Adrenal gland (tissue), 5 donors: ENCODE measurements at regions not wholly inside any gene's neighbourhood (a gene's known extent, or its start where the extent isn't known, plus 50 kb on each side); places are given as distances from the start of the nearest gene placed in this dataset.

Experiments
- POLR2A ChIP-seq, 2 donors: fragments of 450-650 bp; IDR thresholded peaks; one replicate each; pipeline ENCODE4 v1.6.1; 2017; ENCODE audit warnings: antibody characterized with exemption in 2 of 2, mild to moderate bottlenecking in 2 of 2, moderate library complexity in 1 of 2
- TF ChIP-seq, protein P1 (sequence below), 6 experiments: fragments of 450-650 bp in 4 of 6; fragments of 200-600 bp in 2 of 6; sonication (generic) in 1 of 6; IDR thresholded peaks; 1 replicate in 5 of 6; 2 replicates in 1 of 6; pipeline versions ENCODE4 v1.5.1 to v1.8.0; 2016 to 2021; ENCODE audit warnings: antibody characterized with exemption in 6 of 6, mild to moderate bottlenecking in 2 of 6, moderate library complexity in 1 of 6
- donor health status: DM: no; HTN: no; CAD: no.

DNA sequence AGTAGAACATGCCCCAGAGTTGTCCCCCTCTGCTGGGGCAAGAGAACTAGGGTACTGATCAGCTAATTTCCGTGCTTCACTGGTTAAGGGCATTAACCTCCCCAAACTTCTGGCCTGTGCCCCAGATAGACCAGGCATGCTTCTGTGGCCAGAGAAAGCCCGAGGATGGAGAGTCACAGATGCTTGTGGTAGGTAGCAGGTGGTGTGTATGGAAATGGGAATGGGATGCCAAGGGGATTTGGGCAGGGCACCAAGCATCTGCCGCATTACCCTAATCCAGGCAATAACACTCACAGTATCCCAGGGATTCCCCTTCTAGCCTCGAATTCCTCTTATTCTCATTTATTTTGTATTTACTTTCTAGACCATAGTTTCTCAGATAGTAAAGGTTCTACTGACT, 124.8 kb upstream of the KLF12 start:
- TF ChIP-seq, protein P1, sequence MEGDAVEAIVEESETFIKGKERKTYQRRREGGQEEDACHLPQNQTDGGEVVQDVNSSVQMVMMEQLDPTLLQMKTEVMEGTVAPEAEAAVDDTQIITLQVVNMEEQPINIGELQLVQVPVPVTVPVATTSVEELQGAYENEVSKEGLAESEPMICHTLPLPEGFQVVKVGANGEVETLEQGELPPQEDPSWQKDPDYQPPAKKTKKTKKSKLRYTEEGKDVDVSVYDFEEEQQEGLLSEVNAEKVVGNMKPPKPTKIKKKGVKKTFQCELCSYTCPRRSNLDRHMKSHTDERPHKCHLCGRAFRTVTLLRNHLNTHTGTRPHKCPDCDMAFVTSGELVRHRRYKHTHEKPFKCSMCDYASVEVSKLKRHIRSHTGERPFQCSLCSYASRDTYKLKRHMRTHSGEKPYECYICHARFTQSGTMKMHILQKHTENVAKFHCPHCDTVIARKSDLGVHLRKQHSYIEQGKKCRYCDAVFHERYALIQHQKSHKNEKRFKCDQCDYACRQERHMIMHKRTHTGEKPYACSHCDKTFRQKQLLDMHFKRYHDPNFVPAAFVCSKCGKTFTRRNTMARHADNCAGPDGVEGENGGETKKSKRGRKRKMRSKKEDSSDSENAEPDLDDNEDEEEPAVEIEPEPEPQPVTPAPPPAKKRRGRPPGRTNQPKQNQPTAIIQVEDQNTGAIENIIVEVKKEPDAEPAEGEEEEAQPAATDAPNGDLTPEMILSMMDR (IDR thresholded peaks at IDR 0.05), result no peak
- TF ChIP-seq POLR2A (IDR thresholded peaks at IDR 0.05), result no peak
